HFF-Myc (cell line): ENCODE measurements at regions not wholly inside any gene's neighbourhood (a gene's known extent, or its start where the extent isn't known, plus 50 kb on each side); places are given as distances from the start of the nearest gene placed in this dataset.

Experiments used
- DNase-seq: peaks from one replicate; pipeline ENCODE4 v3.0.0-alpha.2; 2011; ENCODE audit warnings: low read depth; ENCODE audit errors: extremely low read depth
- H3K4me3 ChIP-seq: replicated peaks from 2 replicates; pipeline ENCODE4 v1.5.1; 2011; ENCODE audit warnings: low read depth, mild to moderate bottlenecking, control low read depth, low read length
- CTCF ChIP-seq: IDR thresholded peaks from 2 replicates; pipeline ENCODE4 v1.5.1; 2012; ENCODE audit warnings: mild to moderate bottlenecking, low read depth, low read length, control low read depth; ENCODE audit errors: missing control alignments

DNA sequence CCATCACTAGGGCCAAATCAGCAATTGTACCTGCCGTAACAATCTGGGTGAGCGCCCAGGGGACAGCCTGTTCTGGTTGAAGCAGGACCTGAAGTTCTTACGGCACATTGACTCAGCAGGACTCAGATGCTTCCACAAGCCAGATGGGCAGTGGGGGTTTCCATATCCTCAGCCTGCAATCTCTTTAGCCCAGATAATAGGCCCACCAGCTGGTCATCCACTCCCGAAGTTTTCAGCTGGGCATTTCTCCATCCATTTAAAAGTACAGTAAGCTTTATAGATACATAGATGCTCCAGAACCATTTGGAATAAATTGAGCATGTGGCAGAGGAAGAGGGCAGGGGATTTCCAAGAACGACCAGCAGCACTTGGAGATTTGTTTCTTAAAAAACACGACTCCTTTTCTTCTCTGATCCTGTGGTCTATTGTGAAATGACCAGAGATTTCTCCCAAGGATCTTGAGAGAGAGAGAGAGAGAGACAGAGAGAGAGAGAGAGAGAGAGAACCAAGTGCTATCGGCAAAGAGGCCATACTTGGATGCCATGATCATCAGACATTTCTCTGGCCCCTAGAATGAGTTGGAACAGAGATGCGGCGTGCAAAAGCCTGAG is 74.8 kb upstream of the PLXNC1 start:
- no peak overlapping the region for H3K4me3 ChIP-seq
- DNase-seq: no peak
- TF ChIP-seq CTCF: no peak

DNA sequence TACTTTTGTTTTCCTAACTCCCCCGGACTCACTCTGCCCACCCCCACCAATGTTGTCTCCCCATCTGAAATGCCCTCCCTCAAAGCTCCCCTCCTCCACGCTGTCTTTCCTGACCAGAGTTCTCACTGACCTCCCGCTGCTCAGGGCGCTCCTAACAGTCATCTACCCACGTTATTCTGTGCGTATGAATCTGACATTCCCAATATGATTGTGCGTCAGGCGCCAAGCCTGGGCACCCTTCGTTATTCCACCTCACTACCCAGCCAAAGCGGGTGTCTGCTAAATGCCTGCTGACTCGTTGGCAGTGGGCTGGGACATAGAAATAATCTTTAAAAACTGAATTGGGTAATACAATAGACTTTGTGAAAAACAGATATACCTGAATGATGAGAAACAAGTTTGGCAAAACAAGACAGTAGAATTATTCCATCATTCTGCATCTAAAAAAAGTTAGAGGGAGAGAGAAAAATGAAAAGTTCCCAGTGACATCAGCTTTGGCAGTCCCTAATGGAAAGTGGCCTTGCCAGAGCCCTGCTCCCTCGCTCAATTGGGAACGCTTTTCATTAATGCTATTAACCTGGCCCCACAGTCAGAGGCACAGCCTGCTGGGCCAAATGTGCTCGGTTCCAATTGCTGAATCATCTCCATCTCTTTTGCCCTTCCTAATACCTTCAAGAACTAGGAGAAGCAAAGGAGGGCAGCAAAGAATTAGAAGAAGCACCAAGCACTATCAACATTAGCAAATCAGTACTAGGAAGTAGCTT is 74.0 kb upstream of the PLXNC1 start:
- DNase-seq: no peak
- H3K4me3 ChIP-seq: no peak overlapping the region
- no peak for TF ChIP-seq CTCF

GRCh38 chr12:94074980-94075629 is 73.3 kb upstream of the PLXNC1 start:
- no peak overlapping the region for H3K4me3 ChIP-seq
- TF ChIP-seq CTCF: peak; percentile 71
- peak; percentile 50 for DNase-seq

GRCh38 chr12:94077209-94077608 is 71.2 kb upstream of the PLXNC1 start:
- no peak for TF ChIP-seq CTCF
- H3K4me3 ChIP-seq: no peak overlapping the region
- DNase-seq: no peak

DNA sequence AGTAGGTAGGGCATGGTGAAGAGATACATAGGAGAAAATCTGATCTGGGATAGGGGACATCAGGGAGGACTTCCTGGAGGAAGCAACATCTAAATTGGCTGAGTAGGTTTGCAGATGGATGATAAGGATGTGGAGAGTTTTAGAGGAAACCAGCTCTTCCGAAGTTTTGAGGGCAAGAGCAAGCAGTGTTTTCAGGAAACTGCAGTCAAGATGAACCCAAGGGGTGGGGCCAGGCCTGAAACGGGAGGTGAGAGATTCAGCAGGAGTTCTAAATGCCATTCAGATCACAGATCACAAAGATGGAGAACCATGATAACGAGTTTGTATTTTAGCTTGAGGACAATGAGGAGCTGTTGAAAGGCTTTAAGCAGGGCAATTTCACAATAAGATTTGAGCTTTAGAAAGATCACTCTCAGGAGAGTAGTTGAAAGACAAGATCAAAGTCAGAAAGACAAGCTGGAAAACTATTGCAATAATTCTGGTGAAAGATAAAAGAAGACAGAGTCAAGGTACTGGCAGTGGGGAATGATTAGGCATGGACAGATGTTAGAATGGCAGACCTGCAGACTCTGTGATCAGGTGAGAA is 70.1 kb upstream of the PLXNC1 start:
- H3K4me3 ChIP-seq: no peak overlapping the region
- no peak for TF ChIP-seq CTCF
- DNase-seq: no peak

DNA sequence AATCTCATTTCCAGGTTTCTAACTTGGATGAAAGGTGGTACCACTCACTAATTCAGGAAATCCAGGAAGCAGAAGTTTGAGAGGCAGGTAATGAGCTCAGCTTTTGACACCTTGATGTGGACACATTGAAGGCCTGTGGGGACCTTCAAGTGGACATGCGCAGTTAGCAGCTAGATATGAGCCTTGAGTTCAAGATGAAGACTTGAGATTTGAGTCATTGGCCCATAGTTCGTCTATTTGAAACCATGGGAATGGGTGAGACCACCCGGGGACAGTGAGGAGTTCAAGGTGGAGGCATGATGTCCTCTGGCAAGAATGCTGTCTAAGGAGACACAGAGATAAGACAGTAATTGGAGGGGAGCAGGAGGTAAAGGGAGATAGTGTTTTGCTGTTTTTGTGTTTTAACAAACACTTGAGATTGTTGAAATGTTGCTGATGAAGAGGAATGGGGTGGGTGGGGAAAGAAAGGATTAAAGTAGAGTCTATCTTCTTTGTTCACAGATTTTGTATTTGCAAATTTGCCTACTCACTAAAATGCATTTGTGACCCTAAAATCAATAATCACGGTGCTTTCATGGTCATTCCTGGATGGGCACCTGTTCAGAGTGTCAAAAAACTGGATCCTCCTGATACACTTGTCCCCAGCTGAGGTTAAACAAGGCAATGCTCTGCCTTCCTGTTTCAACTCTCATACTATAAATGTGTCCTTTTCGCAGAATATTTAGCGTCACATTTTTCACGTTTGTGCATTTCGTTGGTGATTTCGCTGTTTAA is 69.5 kb upstream of the PLXNC1 start:
- TF ChIP-seq CTCF: no peak
- no peak for DNase-seq
- H3K4me3 ChIP-seq: no peak overlapping the region
